Pancreas (tissue), 10 donors: ENCODE measurements at regions not wholly inside any gene's neighbourhood (a gene's known extent, or its start where the extent isn't known, plus 50 kb on each side); places are given as distances from the start of the nearest gene placed in this dataset.

ENCODE experiments used
- ATAC-seq, 4 donors: fragments of 200-7000 bp; cut with Tn5 transposase; one replicate each; pipeline versions ENCODE4 v1.8.0 to v1.9.1; 2020; ENCODE audit warnings: mild to moderate bottlenecking in 4 of 4, moderate library complexity in 4 of 4
- DNase-seq, 6 donors: peaks; one replicate each; pipeline ENCODE4 v3.0.0-alpha.2; 2020
- FAIRE-seq: peaks from 2 replicates; lab custom pipeline; 2012; peaks lifted over from hg19 to GRCh38; lab: Jason Lieb, UNC
- H3K27ac ChIP-seq, 4 donors: fragments of 200-600 bp; sonication (generic); 1 replicate in 3 of 4; 2 replicates in 1 of 4; pipeline versions ENCODE4 v1.5.0 to v1.8.0; 2020
- H3K27me3 ChIP-seq, 4 donors: fragments of 200-600 bp; one replicate each; pipeline ENCODE4 v1.8.0; 2021
- H3K36me3 ChIP-seq, 3 donors: fragments of 200-600 bp; sonication (generic) in 1 of 3; one replicate each; pipeline versions ENCODE4 v1.5.0 to v1.8.0; 2020 to 2021
- H3K4me1 ChIP-seq, 3 donors: fragments of 200-600 bp; one replicate each; pipeline ENCODE4 v1.8.0; 2021
- H3K4me3 ChIP-seq, 4 donors: fragments of 200-600 bp; sonication (generic) in 2 of 4; one replicate each; pipeline versions ENCODE4 v1.5.0 to v1.8.0; 2020 to 2021
- H3K9me3 ChIP-seq, 4 donors: fragments of 200-600 bp; one replicate each; pipeline ENCODE4 v1.8.0; 2021
- WGBS, 2 donors: extraction: QIAGEN DNeasy Blood & Tissue Kit; methylation state at CpG; one replicate each; pipeline ENCODE4 v1.1.7; 2013; 5-methylcytosine and 5-hydroxymethylcytosine counted together
- intact Hi-C, 3 donors: fragments of 100-400 bp; cut with DNase I; formaldehyde crosslinking; loops; one replicate each; pipeline versions ENCODE4 v1.11.1 to v1.14.2; 2022
- TF ChIP-seq, protein P1 (sequence below), 4 donors: fragments of 200-600 bp; sonication (generic) in 3 of 4; IDR thresholded peaks; one replicate each; pipeline versions ENCODE4 v1.5.0 to v1.8.0; 2021; ENCODE audit warnings: antibody characterized with exemption in 4 of 4
- donor health status: healthy with polysubstance abuse.
- donor health status: DM: no; HTN: no; CAD: no; lungs with moderate emphysema.
- donor health status: DM: no; HTN: no; CAD: no.
- donor health status: control.
- donor health status: control.
- donor health status: Bipolar disorder and iron deficiency.
- donor health status: DM: yes; HTN: yes; CAD: no.
- donor health status: DM: no; HTN: no; CAD: no.
- donor health status: DM: no; HTN: no; CAD: no.
- donor health status: DM: yes; HTN: yes; CAD: no.

GRCh38 chrX:1821846-1822245, 207.0 kb downstream of the ASMT start:
- H3K27ac ChIP-seq, result no peak overlapping the region
- H3K27me3 ChIP-seq, result no peaks in the 10 kb centered on the region
- 76 to 80% methylated on average over 8 of the region's 8 CpGs for WGBS, 2 donors
- H3K4me1 ChIP-seq, result no peaks in the 10 kb centered on the region
- intact Hi-C loops, result no loop called here
- TF ChIP-seq, protein P1, sequence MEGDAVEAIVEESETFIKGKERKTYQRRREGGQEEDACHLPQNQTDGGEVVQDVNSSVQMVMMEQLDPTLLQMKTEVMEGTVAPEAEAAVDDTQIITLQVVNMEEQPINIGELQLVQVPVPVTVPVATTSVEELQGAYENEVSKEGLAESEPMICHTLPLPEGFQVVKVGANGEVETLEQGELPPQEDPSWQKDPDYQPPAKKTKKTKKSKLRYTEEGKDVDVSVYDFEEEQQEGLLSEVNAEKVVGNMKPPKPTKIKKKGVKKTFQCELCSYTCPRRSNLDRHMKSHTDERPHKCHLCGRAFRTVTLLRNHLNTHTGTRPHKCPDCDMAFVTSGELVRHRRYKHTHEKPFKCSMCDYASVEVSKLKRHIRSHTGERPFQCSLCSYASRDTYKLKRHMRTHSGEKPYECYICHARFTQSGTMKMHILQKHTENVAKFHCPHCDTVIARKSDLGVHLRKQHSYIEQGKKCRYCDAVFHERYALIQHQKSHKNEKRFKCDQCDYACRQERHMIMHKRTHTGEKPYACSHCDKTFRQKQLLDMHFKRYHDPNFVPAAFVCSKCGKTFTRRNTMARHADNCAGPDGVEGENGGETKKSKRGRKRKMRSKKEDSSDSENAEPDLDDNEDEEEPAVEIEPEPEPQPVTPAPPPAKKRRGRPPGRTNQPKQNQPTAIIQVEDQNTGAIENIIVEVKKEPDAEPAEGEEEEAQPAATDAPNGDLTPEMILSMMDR (IDR thresholded peaks at IDR 0.05), result no peak
- FAIRE-seq (no peak), ATAC-seq (no peak), DNase-seq (no peak)
- H3K36me3 ChIP-seq, result no peaks in the 10 kb centered on the region
- no peak overlapping the region for H3K4me3 ChIP-seq
- H3K9me3 ChIP-seq, result no peaks in the 10 kb centered on the region

- ATAC-seq (no peak), FAIRE-seq (no peak), DNase-seq (no peak)
- H3K9me3 ChIP-seq, result no peaks in the 10 kb centered on the region
- no peak overlapping the region for H3K27ac ChIP-seq
- no peak overlapping the region for H3K4me3 ChIP-seq
- WGBS, 2 donors, result 73 to 79% methylated on average over 6 of the region's 6 CpGs
- no peaks in the 10 kb centered on the region for H3K36me3 ChIP-seq
- no peaks in the 10 kb centered on the region for H3K4me1 ChIP-seq
- H3K27me3 ChIP-seq, result no peaks in the 10 kb centered on the region
- TF ChIP-seq, protein P1 (IDR thresholded peaks at IDR 0.05), result no peak
- intact Hi-C loops, result no loop called here
Measured at GRCh38 chrX:1824855-1825254, 210.0 kb downstream of the ASMT start.

GRCh38 chrX:1833656-1834360, 218.9 kb downstream of the ASMT start:
- Histone ChIP-seq H3K27me3 (no peaks in the 10 kb centered on the region), H3K9me3 (no peaks in the 10 kb centered on the region), H3K27ac (no peak overlapping the region), H3K4me3 (no peak overlapping the region), H3K36me3 (no peaks in the 10 kb centered on the region), H3K4me1 (no peaks in the 10 kb centered on the region)
- 70 to 79% methylated on average over 15 of the region's 15 CpGs for WGBS, 2 donors
- TF ChIP-seq, protein P1 (IDR thresholded peaks at IDR 0.05), result no peak
- ATAC-seq (no peak), FAIRE-seq (no peak), DNase-seq (no peak)
- intact Hi-C loops, result no loop called here

GRCh38 chrX:1835056-1835455, 220.2 kb downstream of the ASMT start:
- H3K4me3 ChIP-seq, result no peak overlapping the region
- H3K27ac ChIP-seq, result no peak overlapping the region
- ATAC-seq, result no peak
- TF ChIP-seq, protein P1 (IDR thresholded peaks at IDR 0.05), result no peak
- no peaks in the 10 kb centered on the region for H3K27me3 ChIP-seq
- intact Hi-C loops, result no loop called here
- no peaks in the 10 kb centered on the region for H3K9me3 ChIP-seq
- H3K4me1 ChIP-seq, result no peaks in the 10 kb centered on the region
- WGBS, 2 donors, result 22 to 31% methylated on average over 4 of the region's 4 CpGs
- no peak for DNase-seq
- no peaks in the 10 kb centered on the region for H3K36me3 ChIP-seq
- no peak for FAIRE-seq

GRCh38 chrX:1836683-1837082, 221.8 kb downstream of the ASMT start:
- no peaks in the 10 kb centered on the region for H3K4me1 ChIP-seq
- no peak overlapping the region for H3K4me3 ChIP-seq
- ATAC-seq (no peak), FAIRE-seq (no peak), DNase-seq (no peak)
- intact Hi-C loops, result no loop called here
- no peak overlapping the region for H3K27ac ChIP-seq
- H3K27me3 ChIP-seq, result no peaks in the 10 kb centered on the region
- no peaks in the 10 kb centered on the region for H3K36me3 ChIP-seq
- TF ChIP-seq, protein P1 (IDR thresholded peaks at IDR 0.05), result no peak
- H3K9me3 ChIP-seq, result no peaks in the 10 kb centered on the region
- WGBS, 2 donors, result 75 to 82% methylated on average over 6 of the region's 6 CpGs
